ENCODE measurements at regions not wholly inside any gene's neighbourhood (a gene's known extent, or its start where the extent isn't known, plus 50 kb on each side); places are given as distances from the start of the nearest gene placed in this dataset.
"Not testable (repeated sequence)": the region's sequence is repeated elsewhere in the genome, so short reads cannot be mapped to it uniquely, and the experiment has no call there.

- no peak for DNase-seq (ENCODE audit: low read depth in 2 of 2)
Observed at GRCh38 chr2:215831296-215831913, 181.9 kb downstream of the MREG start.

- no peak for DNase-seq (ENCODE audit: low read depth in 2 of 2)
Observed at GRCh38 chr2:215830304-215830703, 183.0 kb downstream of the MREG start.

GRCh38 chr2:215829261-215829660 is 184.1 kb downstream of the MREG start:
- no peak for DNase-seq (ENCODE audit: low read depth in 2 of 2)

- DNase-seq (ENCODE audit: low read depth in 2 of 2): peak in 1 of 2 experiments; percentile 23
Observed at GRCh38 chr2:215828528-215829184, 184.7 kb downstream of the MREG start.

- no peak for DNase-seq (ENCODE audit: low read depth in 2 of 2)
Observed at GRCh38 chr2:215826838-215827441, 186.4 kb downstream of the MREG start.

- DNase-seq (ENCODE audit: low read depth in 2 of 2): no peak
Observed at GRCh38 chr2:215826376-215826775, 187.0 kb downstream of the MREG start.

GRCh38 chr2:215825707-215826106 is 187.6 kb downstream of the MREG start:
- no peak for DNase-seq (ENCODE audit: low read depth in 2 of 2)

- not testable (repeated sequence) for DNase-seq (ENCODE audit: low read depth in 2 of 2)
Observed at GRCh38 chr2:215821298-215821697, 192.1 kb downstream of the MREG start.

- not testable (repeated sequence) for DNase-seq (ENCODE audit: low read depth in 2 of 2)
Observed at GRCh38 chr2:215819713-215820112, 193.6 kb downstream of the MREG start.

- DNase-seq (ENCODE audit: low read depth in 2 of 2): no peak
Observed at GRCh38 chr2:215817046-215817445, 196.3 kb downstream of the MREG start.

GRCh38 chr2:215816424-215816823 is 196.9 kb downstream of the MREG start:
- DNase-seq (ENCODE audit: low read depth in 2 of 2): no peak

- no peak for DNase-seq (ENCODE audit: low read depth in 2 of 2)
Observed at GRCh38 chr2:215815960-215816359, 197.4 kb downstream of the MREG start.

GRCh38 chr2:215812966-215813365 is 200.4 kb downstream of the MREG start:
- no peak for DNase-seq (ENCODE audit: low read depth in 2 of 2)

GRCh38 chr2:215811409-215812345 is 201.7 kb downstream of the MREG start:
- DNase-seq (ENCODE audit: low read depth in 2 of 2): no peak

GRCh38 chr2:215811003-215811402 is 202.3 kb downstream of the MREG start:
- no peak for DNase-seq (ENCODE audit: low read depth in 2 of 2)

GRCh38 chr2:215808996-215809395 is 204.4 kb downstream of the MREG start:
- no peak for DNase-seq (ENCODE audit: low read depth in 2 of 2)

GRCh38 chr2:215808194-215808593 is 205.2 kb downstream of the MREG start:
- DNase-seq (ENCODE audit: low read depth in 2 of 2): no peak

GRCh38 chr2:215805493-215805892 is 207.9 kb downstream of the MREG start:
- no peak for DNase-seq (ENCODE audit: low read depth in 2 of 2)

GRCh38 chr2:215803150-215803549 is 210.2 kb downstream of the MREG start:
- DNase-seq (ENCODE audit: low read depth in 2 of 2): no peak

- no peak for DNase-seq (ENCODE audit: low read depth in 2 of 2)
Observed at GRCh38 chr2:215799194-215799593, 214.2 kb downstream of the MREG start.

GRCh38 chr2:215797676-215798075 is 215.7 kb downstream of the MREG start:
- DNase-seq (ENCODE audit: low read depth in 2 of 2): no peak

Measured in stimulated activated CD4-positive, alpha-beta T cell treated with anti-CD3 and anti-CD28 coated beads, Interleukin-12 subunit alpha, Interleukin-12 subunit beta, amount 100 ng/mL, for 24 hours (primary cell).